Lower leg skin (tissue), 4 donors: ENCODE measurements at regions not wholly inside any gene's neighbourhood (a gene's known extent, or its start where the extent isn't known, plus 50 kb on each side); places are given as distances from the start of the nearest gene placed in this dataset.

Experiments used
- DNase-seq, 2 donors: peaks; one replicate each; pipeline ENCODE4 v3.0.0-alpha.2; 2019; ENCODE audit warnings: low spot score in 2 of 2
- H3K4me3 ChIP-seq: fragments of 200-600 bp; sonication (generic); 2 replicates; pipeline ENCODE4 v1.5.1; 2017; ENCODE audit warnings: mild to moderate bottlenecking, low read depth; ENCODE audit not compliant: poor library complexity, severe bottlenecking
- CTCF ChIP-seq, 3 donors: fragments of 450-650 bp; IDR thresholded peaks; one replicate each; pipeline ENCODE4 v1.5.1; 2016; ENCODE audit warnings: antibody characterized with exemption in 3 of 3, mild to moderate bottlenecking in 3 of 3, moderate library complexity in 2 of 3
- POLR2A ChIP-seq, 2 donors: fragments of 450-650 bp; IDR thresholded peaks; one replicate each; pipeline ENCODE4 v1.6.1; 2016 to 2017; ENCODE audit warnings: antibody characterized with exemption in 2 of 2, mild to moderate bottlenecking in 1 of 2, moderate library complexity in 1 of 2
- WGBS, 2 donors: methylation state at CpG; one replicate each; pipeline ENCODE4 v1.1.5; 2018; 5-methylcytosine and 5-hydroxymethylcytosine counted together
- intact Hi-C: fragments of 100-400 bp; cut with DNase I; formaldehyde crosslinking; loops from one replicate; pipeline ENCODE4 v1.15.0; 2023; ENCODE audit warnings: low total_unique reads

- WGBS, 2 donors, result 69 to 71% methylated on average over 2 of the region's 2 CpGs
- no peak for DNase-seq
- TF ChIP-seq CTCF (IDR thresholded peaks at IDR 0.05) (no peak), POLR2A (IDR thresholded peaks at IDR 0.05) (no peak)
- intact Hi-C loops, result no loop called here
- H3K4me3 ChIP-seq, result no peak overlapping the region
These were observed 379.6 kb downstream of the TSHZ3 start for GRCh38 chr19:30969591-30969990.

- whole genome bisulfite sequencing, 2 donors, result 84 to 88% methylated on average over 5 of the region's 5 CpGs
- H3K4me3 ChIP-seq, result no peak overlapping the region
- TF ChIP-seq POLR2A (IDR thresholded peaks at IDR 0.05) (no peak), CTCF (IDR thresholded peaks at IDR 0.05) (no peak)
- intact Hi-C loops, result no loop called here
- DNase-seq, result no peak
These were observed 380.3 kb downstream of the TSHZ3 start for GRCh38 chr19:30968841-30969399.

GRCh38 chr19:30968210-30968609 lies 381.0 kb downstream of the TSHZ3 start:
- TF ChIP-seq CTCF (IDR thresholded peaks at IDR 0.05), result no peak
- no peak overlapping the region for H3K4me3 ChIP-seq
- intact Hi-C loops, result no loop called here
- 89 to 96% methylated on average over 5 of the region's 5 CpGs for WGBS, 2 donors
- DNase-seq, result no peak

GRCh38 chr19:30966486-30966885 lies 382.8 kb downstream of the TSHZ3 start:
- 87 to 90% methylated on average over 4 of the region's 4 CpGs for WGBS, 2 donors
- TF ChIP-seq CTCF (IDR thresholded peaks at IDR 0.05) (no peak), POLR2A (IDR thresholded peaks at IDR 0.05) (no peak)
- intact Hi-C loops, result no loop called here
- DNase-seq, result no peak
- no peak overlapping the region for H3K4me3 ChIP-seq

GRCh38 chr19:30959011-30959410 lies 390.2 kb downstream of the TSHZ3 start:
- no peak for DNase-seq
- 90 to 93% methylated on average over 3 of the region's 3 CpGs for WGBS, 2 donors
- no peak overlapping the region for H3K4me3 ChIP-seq
- intact Hi-C loops, result no loop called here
- TF ChIP-seq CTCF (IDR thresholded peaks at IDR 0.05), result no peak
- TF ChIP-seq POLR2A (IDR thresholded peaks at IDR 0.05), result no peak
